NCI-H460 (cell line): ENCODE measurements at regions not wholly inside any gene's neighbourhood (a gene's known extent, or its start where the extent isn't known, plus 50 kb on each side); places are given as distances from the start of the nearest gene placed in this dataset.
"Not testable (repeated sequence)": the region's sequence is repeated elsewhere in the genome, so short reads cannot be mapped to it uniquely, and the experiment has no call there.

Experiments used
- DNase-seq: peaks from one replicate; pipeline ENCODE4 v3.0.0-alpha.2; 2016; ENCODE audit warnings: low read depth; ENCODE audit errors: extremely low read depth

DNA sequence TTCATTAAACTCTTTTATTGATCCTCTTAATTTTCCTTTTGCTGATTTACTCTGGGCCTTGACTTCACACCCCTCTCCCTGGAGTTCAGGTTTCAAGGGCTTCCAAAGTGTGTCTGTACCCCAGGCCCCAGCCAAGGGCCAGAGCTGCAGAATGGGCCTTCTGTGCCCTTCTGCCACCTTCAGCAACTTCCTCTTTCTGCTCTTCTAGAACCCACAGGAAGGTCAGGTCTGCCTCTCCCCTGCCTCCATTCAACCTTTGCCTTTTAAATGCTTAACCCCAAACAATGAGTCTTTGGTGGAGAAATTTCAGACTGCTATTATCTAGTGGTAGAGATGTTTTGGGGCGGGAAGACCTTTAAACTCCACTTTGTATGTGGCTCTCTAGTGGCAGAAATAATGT, 63.1 kb downstream of the TSN start:
- DNase-seq: no peak

DNA sequence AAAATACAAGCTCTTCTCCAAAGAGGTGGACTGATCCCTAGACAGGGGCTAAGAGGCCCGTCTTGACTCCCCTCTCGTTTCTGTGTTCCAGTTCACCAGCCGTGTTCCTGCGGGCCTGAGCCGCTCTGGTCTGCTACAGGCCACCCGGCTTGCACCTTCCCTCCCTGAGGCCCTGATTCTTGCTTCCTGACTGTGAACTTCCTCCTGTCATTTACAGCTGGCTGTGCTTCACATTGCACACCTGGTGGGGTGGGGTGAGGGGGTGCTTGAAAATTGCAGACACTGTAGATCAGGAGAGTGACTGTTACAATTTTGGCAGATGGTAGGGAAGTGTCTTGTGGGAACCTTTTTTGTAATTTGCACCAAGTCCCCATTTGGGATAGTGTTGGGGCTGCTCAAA, 64.4 kb downstream of the TSN start:
- DNase-seq: no peak

GRCh38 chr2:121821476-121822158, 66.2 kb downstream of the TSN start:
- no peak for DNase-seq

DNA sequence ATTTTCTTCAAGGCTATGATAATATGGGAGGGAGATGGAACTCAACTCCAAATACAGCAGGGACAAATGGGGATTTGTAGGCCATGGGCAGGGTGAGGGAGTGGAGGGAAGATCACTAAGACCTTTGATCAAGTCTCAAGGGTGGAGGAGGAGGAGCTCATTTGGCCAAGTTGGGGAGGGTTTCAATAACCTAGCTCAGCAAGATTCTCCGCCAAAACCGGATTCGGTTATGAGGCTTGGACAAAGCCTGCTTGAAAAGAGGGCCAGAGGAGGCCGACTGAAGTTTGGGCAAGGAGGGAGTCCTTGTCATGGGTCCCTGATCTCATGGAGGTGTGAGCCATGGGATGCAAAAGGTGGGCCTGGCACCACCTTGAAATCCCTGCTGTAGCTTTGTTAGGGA, 68.8 kb downstream of the TSN start:
- no peak for DNase-seq

GRCh38 chr2:121825003-121825950, 69.8 kb downstream of the TSN start:
- DNase-seq: no peak

- DNase-seq: no peak
Measured at GRCh38 chr2:121826036-121826435, 70.6 kb downstream of the TSN start.

DNA sequence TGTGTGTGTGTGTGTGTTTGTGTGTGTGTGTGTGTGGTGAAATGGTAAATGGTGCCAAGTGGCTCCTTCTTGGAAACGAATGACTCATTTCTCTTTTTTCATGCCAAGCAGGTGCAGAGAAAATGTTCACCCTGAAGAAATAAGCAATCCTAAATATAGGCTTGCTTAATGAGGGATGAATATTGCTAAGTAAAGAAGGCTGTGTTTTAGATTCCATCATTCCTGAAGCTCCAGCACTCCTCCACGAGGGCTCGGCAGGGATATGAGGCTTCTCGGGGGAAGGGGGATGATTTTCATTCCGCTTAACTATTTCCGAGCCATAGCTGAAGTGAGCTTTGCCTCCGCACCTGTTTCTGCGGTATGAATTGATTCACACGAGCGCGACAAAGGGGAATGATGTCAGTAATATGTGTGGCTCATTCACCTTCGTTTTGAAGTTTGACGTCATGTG, 72.9 kb downstream of the TSN start:
- no peak for DNase-seq

DNA sequence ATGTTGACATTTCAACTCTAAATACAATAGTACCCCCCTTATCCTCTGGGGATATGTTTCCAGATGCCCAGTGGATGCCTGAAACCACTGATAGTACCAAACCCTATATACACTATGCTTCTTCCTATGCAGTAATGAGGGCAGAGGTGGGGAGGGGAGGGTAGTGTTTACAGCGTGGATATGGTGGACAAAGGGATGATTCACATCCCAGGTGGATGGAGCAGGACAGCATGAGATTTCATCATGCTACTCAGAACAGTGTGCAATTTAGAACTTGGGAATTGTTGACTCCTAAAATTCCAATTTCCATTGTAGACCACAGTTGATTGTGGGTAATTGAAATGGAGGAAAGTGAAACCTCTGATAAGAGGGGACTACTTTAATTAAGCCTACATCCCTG, 75.4 kb downstream of the TSN start:
- DNase-seq: no peak

DNA sequence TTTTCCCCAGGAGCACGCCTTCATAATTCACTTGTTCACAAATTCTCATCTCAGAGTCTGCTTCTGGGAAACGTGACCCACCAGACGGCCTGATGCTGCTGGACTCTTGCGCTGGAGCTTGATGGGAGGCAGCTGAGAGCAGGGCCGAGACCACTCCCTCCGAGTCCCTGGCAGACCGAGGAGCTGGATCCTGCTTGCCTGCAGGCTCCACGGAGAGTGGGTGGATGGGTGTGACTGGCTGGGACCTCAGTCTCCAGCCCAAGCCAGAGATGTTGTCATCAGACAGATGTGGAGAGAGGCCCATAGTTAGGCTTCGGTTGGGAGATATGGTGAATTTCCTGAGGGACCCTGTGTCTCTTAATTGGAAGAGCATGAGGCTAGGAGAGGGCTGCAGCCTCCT, 76.4 kb downstream of the TSN start:
- no peak for DNase-seq

GRCh38 chr2:121832412-121833357, 77.2 kb downstream of the TSN start:
- DNase-seq: no peak

DNA sequence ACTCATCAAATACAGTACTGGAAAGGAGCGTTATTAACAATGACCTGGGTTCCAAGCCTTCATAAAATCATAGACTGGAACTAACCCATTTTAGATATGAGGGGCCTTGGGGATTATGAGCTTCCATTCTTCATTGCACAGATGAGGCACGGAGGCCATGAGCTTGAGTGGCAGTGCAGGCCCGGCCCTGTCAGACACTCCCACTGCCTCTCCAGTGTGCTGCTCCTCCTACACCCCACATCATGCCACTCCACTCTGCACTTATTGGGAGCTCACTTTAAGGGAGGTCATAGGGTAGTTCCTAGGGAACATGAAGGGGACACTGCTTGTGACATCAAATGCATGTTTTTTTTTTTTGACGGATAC, 77.9 kb downstream of the TSN start:
- DNase-seq: no peak

DNA sequence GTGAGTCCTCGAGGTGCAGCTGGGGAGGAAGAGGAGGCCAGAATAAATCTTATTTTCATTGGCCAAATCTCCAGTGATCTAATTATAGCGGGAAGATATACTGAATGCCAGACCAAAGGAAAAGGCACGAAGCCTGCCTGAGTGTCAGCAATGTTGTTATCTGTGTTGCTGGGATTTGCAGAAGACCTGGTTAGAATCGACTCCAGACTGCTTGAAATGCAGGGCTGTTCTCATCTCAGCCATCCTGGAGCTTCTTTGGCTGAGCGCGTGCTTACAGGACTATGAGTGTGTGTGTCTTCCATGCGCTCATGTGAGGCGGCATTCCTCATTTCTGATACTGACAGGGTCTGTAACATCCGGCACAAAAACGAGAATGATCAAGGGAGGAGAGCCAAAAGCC, 81.2 kb downstream of the TSN start:
- no peak for DNase-seq

- no peak for DNase-seq
Measured at GRCh38 chr2:121837591-121837990, 82.1 kb downstream of the TSN start.

GRCh38 chr2:121838551-121838950, 83.1 kb downstream of the TSN start:
- no peak for DNase-seq

GRCh38 chr2:121839584-121839983, 84.1 kb downstream of the TSN start:
- no peak for DNase-seq

- DNase-seq: no peak
Measured at GRCh38 chr2:121849236-121849635, 93.8 kb downstream of the TSN start.

- DNase-seq: not testable (repeated sequence)
Measured at GRCh38 chr2:121853149-121853548, 97.7 kb downstream of the TSN start.

GRCh38 chr2:121855510-121855909, 100.1 kb downstream of the TSN start:
- DNase-seq: no peak

- no peak for DNase-seq
Measured at GRCh38 chr2:121856360-121856759, 100.9 kb downstream of the TSN start.

DNA sequence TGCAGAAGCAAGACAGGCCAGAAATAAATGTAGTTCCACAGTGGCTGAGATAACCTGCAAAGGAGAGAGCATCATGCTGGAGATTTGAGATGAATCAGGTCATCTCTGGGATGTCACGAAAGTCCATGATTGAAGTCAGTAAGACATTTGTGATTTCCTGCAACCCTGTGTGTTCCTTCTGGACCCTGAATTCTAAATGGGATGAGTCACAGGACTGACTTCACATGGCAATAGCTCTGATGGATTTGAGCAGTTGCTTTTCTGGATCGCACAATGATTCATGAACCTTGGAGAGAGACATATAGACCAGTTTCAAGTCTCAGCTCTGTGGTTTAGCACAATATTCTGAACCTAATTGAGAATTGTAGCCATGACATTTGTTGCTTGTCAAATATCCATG, 102.9 kb downstream of the TSN start:
- DNase-seq: no peak

DNA sequence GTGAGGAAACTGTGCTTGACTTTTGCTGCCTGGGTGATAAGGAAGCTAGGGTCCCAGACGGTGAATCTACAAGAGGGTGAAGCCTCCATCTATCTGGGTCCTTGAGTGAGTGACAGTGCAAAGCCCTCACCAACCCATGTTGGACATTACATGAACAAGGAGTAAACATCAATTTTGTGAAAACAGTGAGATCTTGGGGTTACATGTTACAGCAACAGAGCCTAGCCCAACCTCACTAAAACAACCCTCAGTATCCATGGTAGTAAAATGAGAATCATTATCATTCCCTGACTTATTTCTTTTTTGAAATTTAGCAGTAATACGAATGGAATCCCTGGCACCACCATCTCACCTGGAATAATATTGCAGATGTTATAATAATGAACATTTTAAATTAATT, 103.4 kb downstream of the TSN start:
- no peak for DNase-seq
